ENCODE measurements at regions not wholly inside any gene's neighbourhood (a gene's known extent, or its start where the extent isn't known, plus 50 kb on each side); places are given as distances from the start of the nearest gene placed in this dataset.
"Not testable (repeated sequence)": the region's sequence is repeated elsewhere in the genome, so short reads cannot be mapped to it uniquely, and the experiment has no call there.

DNA sequence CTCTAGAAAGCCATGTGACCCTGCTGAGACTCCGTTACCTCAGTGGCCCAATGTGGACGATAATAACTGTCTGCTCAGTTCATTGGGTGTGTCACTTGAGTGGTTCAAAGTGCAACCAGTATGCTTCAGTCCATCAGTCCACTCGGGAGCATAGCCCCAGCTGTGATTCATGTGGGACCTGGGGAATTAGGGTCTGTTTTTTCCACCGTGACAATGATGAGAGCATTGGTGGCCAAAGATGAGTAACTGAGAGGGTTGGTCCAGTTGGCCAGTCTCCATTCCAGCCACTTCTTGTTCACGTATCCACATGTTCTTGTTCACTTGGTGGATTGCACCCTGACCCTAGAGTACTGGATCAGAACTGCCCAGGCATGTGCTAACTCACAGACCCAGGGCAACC is 403.6 kb downstream of the CD83 start:
- H3K4me1 ChIP-seq (ENCODE audit: control insufficient read depth in 1 of 2, insufficient read depth in 2 of 2, low read length in 2 of 2) = peaks cover 0 to 3% of the 10 kb centered on the region in 2 donors

DNA sequence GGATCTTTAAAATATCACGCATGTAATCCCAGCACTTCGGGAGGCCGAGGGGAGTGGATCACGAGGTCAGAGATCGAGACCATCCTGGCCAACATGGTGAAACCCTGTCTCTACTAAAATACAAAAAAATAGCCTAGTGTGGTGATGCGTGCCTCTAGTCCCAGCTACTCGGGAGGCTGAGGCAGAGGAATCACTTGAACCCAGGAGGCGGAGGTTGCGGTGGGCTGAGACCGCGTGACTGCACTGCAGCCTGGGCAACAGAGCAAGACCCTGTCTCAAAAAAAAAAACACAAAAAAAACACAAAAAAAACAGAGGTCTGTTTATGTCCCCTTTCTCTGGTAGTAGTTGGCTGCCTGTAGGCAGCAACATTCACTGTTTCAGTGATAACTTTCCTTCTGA is 404.3 kb downstream of the CD83 start:
- not testable (repeated sequence) for H3K9me3 ChIP-seq (ENCODE audit: control insufficient read depth in 1 of 2, low read length in 2 of 2); H3K4me1 ChIP-seq (ENCODE audit: control insufficient read depth in 1 of 2, insufficient read depth in 2 of 2, low read length in 2 of 2); H3K27me3 ChIP-seq (ENCODE audit: control insufficient read depth in 1 of 2, insufficient read depth in 2 of 2, low read length in 2 of 2); H3K27ac ChIP-seq (ENCODE audit: low read depth, low read length); H3K36me3 ChIP-seq (ENCODE audit: control insufficient read depth in 1 of 2, insufficient read depth in 2 of 2, low read length in 2 of 2); H3K4me3 ChIP-seq (ENCODE audit: low read depth in 1 of 2, low read length in 2 of 2); H3K9ac ChIP-seq (ENCODE audit: low read depth in 1 of 2, low read length in 2 of 2)

More for the DNA sequence above, 403.6 kb downstream of the CD83 start:
- no peak overlapping the region for H3K27ac ChIP-seq (ENCODE audit: low read depth, low read length)
- no peak overlapping the region for H3K4me3 ChIP-seq (ENCODE audit: low read depth in 1 of 2, low read length in 2 of 2)
- H3K36me3 ChIP-seq (ENCODE audit: control insufficient read depth in 1 of 2, insufficient read depth in 2 of 2, low read length in 2 of 2) = no peaks in the 10 kb centered on the region
- H3K9ac ChIP-seq (ENCODE audit: low read depth in 1 of 2, low read length in 2 of 2) = no peak overlapping the region
- H3K9me3 ChIP-seq (ENCODE audit: control insufficient read depth in 1 of 2, low read length in 2 of 2) = no peaks in the 10 kb centered on the region
- no peaks in the 10 kb centered on the region for H3K27me3 ChIP-seq (ENCODE audit: control insufficient read depth in 1 of 2, insufficient read depth in 2 of 2, low read length in 2 of 2)

DNA sequence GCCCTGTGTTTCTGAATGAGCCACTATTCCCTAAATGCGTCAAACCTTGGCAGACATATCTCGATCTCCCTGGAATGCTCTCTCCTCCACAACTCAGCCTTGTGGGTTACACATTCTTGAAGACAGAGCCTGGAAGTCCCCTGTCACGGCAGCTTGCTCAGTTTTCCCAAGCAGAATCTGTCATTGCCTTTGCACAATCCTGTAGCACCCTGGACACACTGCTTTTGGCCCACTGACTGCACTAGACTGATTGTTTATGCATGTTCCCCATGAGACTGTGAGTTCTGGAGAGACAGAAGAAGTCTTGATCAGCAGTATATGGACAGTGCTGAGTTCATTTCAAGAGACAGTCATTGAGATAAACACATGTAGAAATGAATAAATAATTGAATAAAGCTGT is 406.7 kb downstream of the CD83 start:
- H3K9me3 ChIP-seq (ENCODE audit: control insufficient read depth in 1 of 2, low read length in 2 of 2) = no peaks in the 10 kb centered on the region
- no peak overlapping the region for H3K9ac ChIP-seq (ENCODE audit: low read depth in 1 of 2, low read length in 2 of 2)
- no peak overlapping the region for H3K27ac ChIP-seq (ENCODE audit: low read depth, low read length)
- H3K27me3 ChIP-seq (ENCODE audit: control insufficient read depth in 1 of 2, insufficient read depth in 2 of 2, low read length in 2 of 2) = no peaks in the 10 kb centered on the region
- no peak overlapping the region for H3K4me3 ChIP-seq (ENCODE audit: low read depth in 1 of 2, low read length in 2 of 2)
- peaks cover 0 to 3% of the 10 kb centered on the region in 2 donors for H3K4me1 ChIP-seq (ENCODE audit: control insufficient read depth in 1 of 2, insufficient read depth in 2 of 2, low read length in 2 of 2)
- no peaks in the 10 kb centered on the region for H3K36me3 ChIP-seq (ENCODE audit: control insufficient read depth in 1 of 2, insufficient read depth in 2 of 2, low read length in 2 of 2)

DNA sequence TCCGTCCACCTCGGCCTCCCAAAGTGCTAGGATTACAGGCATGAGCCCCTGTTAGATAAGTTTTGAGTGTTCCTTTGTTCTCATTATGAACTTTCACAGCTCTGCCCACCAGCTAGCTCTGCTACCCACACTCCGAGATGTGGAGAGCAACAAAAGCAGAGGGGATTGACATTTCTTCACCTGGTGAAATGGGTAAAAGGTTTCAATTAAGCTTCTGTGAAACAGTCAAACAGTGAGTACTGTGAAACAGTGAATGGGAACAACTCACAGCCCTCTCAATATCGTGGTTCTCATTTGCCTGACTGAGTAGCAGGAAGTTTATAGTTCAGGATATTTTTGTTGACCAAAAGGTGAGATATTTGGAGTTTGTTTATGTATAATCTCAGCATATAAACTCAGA is 412.8 kb downstream of the CD83 start:
- Histone ChIP-seq H3K9me3 (ENCODE audit: control insufficient read depth in 1 of 2, low read length in 2 of 2) (no peaks in the 10 kb centered on the region), H3K4me1 (ENCODE audit: control insufficient read depth in 1 of 2, insufficient read depth in 2 of 2, low read length in 2 of 2) (peaks cover 0 to 5% of the 10 kb centered on the region in 2 donors), H3K36me3 (ENCODE audit: control insufficient read depth in 1 of 2, insufficient read depth in 2 of 2, low read length in 2 of 2) (no peaks in the 10 kb centered on the region), H3K4me3 (ENCODE audit: low read depth in 1 of 2, low read length in 2 of 2) (no peak overlapping the region), H3K9ac (ENCODE audit: low read depth in 1 of 2, low read length in 2 of 2) (no peak overlapping the region), H3K27ac (ENCODE audit: low read depth, low read length) (no peak overlapping the region), H3K27me3 (ENCODE audit: control insufficient read depth in 1 of 2, insufficient read depth in 2 of 2, low read length in 2 of 2) (no peaks in the 10 kb centered on the region)

DNA sequence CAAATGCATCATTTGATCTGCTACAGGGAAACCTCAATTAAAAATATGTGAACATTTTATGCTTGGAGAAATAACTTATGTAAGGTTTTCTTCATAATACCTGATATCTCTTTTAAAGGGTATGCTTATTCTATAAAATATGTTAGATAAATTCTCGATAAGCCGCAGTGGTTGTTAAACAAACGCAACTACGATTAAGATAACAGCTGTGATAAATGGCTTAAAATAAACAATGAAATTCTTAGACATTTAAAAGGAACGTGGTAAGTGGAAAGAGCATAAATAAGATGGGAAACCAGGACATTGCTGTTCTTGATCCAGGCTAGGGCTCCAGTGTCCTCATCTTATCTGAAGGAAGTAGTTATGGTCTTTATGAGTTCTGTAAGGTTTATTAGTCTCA is 415.9 kb downstream of the CD83 start:
- Histone ChIP-seq H3K9me3 (ENCODE audit: control insufficient read depth in 1 of 2, low read length in 2 of 2) (no peaks in the 10 kb centered on the region), H3K36me3 (ENCODE audit: control insufficient read depth in 1 of 2, insufficient read depth in 2 of 2, low read length in 2 of 2) (no peaks in the 10 kb centered on the region), H3K4me1 (ENCODE audit: control insufficient read depth in 1 of 2, insufficient read depth in 2 of 2, low read length in 2 of 2) (peaks cover 0 to 5% of the 10 kb centered on the region in 2 donors), H3K4me3 (ENCODE audit: low read depth in 1 of 2, low read length in 2 of 2) (no peak overlapping the region), H3K27ac (ENCODE audit: low read depth, low read length) (no peak overlapping the region), H3K9ac (ENCODE audit: low read depth in 1 of 2, low read length in 2 of 2) (no peak overlapping the region), H3K27me3 (ENCODE audit: control insufficient read depth in 1 of 2, insufficient read depth in 2 of 2, low read length in 2 of 2) (no peaks in the 10 kb centered on the region)

DNA sequence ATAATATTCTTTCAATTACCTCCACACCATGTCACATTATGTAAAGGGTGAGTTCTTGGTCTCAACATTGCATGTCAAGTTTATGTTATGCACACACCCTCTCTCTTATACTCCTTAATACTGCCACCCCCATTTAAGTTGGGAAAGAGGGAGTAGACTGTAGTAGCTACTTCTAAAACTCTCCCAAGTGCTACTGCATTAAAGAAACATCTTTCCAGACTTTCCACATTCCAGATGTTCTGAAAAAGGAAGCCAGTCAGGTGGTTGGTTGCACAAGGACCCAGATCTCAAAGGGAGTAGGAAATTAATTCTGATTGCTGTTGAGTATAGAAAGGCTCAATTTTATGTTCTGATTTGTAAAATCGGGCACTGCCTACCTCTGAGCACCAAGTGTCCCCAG is 419.5 kb downstream of the CD83 start:
- H3K27ac ChIP-seq (ENCODE audit: low read depth, low read length) = no peak overlapping the region
- H3K9me3 ChIP-seq (ENCODE audit: control insufficient read depth in 1 of 2, low read length in 2 of 2) = no peaks in the 10 kb centered on the region
- H3K36me3 ChIP-seq (ENCODE audit: control insufficient read depth in 1 of 2, insufficient read depth in 2 of 2, low read length in 2 of 2) = no peaks in the 10 kb centered on the region
- no peak overlapping the region for H3K9ac ChIP-seq (ENCODE audit: low read depth in 1 of 2, low read length in 2 of 2)
- peaks cover 0 to 5% of the 10 kb centered on the region in 2 donors for H3K4me1 ChIP-seq (ENCODE audit: control insufficient read depth in 1 of 2, insufficient read depth in 2 of 2, low read length in 2 of 2)
- no peaks in the 10 kb centered on the region for H3K27me3 ChIP-seq (ENCODE audit: control insufficient read depth in 1 of 2, insufficient read depth in 2 of 2, low read length in 2 of 2)
- no peak overlapping the region for H3K4me3 ChIP-seq (ENCODE audit: low read depth in 1 of 2, low read length in 2 of 2)

DNA sequence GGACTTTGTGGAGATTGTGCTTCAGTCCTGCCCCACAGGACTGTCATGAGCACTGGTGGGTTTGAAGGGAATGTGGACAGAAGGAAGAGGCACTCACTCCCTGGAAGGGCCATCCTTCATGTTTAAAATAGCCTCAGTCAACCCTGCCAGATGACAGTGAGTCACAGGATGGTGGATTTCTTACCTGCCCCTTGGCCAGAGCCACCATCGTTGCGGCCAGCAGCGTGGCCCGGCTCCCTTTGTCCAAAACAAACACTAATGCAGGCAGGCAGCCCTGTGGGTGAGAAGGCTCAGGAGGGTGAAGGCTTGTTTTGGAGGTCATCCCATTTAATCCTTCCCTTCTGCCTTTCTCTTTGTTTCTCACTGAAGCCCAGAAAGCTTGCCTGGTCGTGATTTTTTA is 422.7 kb downstream of the CD83 start:
- no peak overlapping the region for H3K27ac ChIP-seq (ENCODE audit: low read depth, low read length)
- H3K4me1 ChIP-seq (ENCODE audit: control insufficient read depth in 1 of 2, insufficient read depth in 2 of 2, low read length in 2 of 2) = no peaks in the 10 kb centered on the region
- H3K36me3 ChIP-seq (ENCODE audit: control insufficient read depth in 1 of 2, insufficient read depth in 2 of 2, low read length in 2 of 2) = no peaks in the 10 kb centered on the region
- no peak overlapping the region for H3K9ac ChIP-seq (ENCODE audit: low read depth in 1 of 2, low read length in 2 of 2)
- no peaks in the 10 kb centered on the region for H3K9me3 ChIP-seq (ENCODE audit: control insufficient read depth in 1 of 2, low read length in 2 of 2)
- no peaks in the 10 kb centered on the region for H3K27me3 ChIP-seq (ENCODE audit: control insufficient read depth in 1 of 2, insufficient read depth in 2 of 2, low read length in 2 of 2)
- no peak overlapping the region for H3K4me3 ChIP-seq (ENCODE audit: low read depth in 1 of 2, low read length in 2 of 2)

DNA sequence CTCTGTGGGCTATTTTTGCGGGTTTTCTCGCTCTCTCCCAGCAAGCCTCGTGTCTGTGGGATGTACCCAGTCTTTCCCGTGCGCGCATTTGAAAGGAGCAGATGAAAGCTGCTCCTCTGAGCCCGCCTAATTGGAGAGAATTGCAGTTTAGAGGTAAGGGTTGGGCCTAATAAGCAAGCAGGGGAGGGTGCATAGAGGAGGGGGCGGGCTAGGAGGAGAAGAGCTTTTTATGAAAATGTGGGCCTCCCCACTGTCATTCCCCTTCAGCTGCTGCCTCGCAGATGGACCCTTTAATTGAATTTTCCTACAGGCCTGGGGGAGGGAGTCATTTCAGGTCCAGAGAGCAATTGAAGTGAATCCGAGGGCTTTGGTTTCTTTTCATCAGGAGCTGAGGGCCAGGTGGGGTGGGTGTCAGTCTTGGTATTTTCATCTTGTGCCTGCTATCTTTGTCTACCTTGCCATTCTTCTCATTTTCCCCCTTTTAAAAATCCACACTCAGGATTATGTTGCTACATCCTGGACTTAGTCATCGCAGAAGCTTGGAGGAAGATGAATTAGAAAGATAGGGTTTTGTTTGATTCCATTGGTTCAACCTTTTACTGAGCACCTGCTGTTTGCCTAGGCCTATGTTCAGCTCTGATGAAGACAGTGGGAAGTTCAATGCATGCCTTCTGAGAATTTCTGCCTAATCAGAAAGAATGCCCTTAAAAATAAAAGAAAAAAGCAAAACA is 423.4 kb downstream of the CD83 start:
- no peaks in the 10 kb centered on the region for H3K9me3 ChIP-seq (ENCODE audit: control insufficient read depth in 1 of 2, low read length in 2 of 2)
- no peaks in the 10 kb centered on the region for H3K4me1 ChIP-seq (ENCODE audit: control insufficient read depth in 1 of 2, insufficient read depth in 2 of 2, low read length in 2 of 2)
- no peaks in the 10 kb centered on the region for H3K27me3 ChIP-seq (ENCODE audit: control insufficient read depth in 1 of 2, insufficient read depth in 2 of 2, low read length in 2 of 2)
- no peak overlapping the region for H3K27ac ChIP-seq (ENCODE audit: low read depth, low read length)
- H3K4me3 ChIP-seq (ENCODE audit: low read depth in 1 of 2, low read length in 2 of 2) = no peak overlapping the region
- no peak overlapping the region for H3K9ac ChIP-seq (ENCODE audit: low read depth in 1 of 2, low read length in 2 of 2)
- H3K36me3 ChIP-seq (ENCODE audit: control insufficient read depth in 1 of 2, insufficient read depth in 2 of 2, low read length in 2 of 2) = no peaks in the 10 kb centered on the region

DNA sequence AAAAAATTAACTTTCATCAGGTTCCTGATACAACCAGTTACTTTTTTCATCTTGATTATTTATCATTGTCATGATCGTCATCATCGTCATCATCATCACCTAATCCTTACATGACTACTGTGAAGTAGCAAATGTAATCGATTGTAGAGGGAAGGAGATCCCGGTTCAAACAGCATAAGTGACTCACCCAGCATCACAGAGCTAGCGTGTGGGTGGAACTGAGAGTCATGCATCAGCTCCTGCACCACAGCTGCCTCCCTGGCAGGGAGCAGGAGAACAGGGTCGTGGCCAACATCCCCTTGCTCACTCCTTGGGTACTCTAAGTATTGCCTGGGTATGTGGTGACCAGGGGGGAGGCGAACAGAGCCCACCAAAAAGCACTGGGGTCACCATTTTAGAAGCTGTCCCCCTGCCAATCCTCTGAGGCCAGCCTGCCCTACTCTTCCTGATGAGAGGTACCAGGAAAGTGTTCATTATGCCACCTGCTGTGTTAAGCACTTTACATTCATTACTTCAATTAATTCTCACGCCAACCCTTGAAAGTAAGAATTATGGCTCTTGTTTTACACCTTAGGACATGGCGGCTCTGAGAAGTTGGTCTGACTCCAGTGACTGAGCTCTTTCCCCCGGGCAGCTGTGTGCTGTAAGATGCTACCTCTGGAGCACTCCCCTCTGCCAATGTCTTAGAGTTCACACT is 425.2 kb downstream of the CD83 start:
- Histone ChIP-seq H3K9ac (ENCODE audit: low read depth in 1 of 2, low read length in 2 of 2) (no peak overlapping the region), H3K27ac (ENCODE audit: low read depth, low read length) (no peak overlapping the region), H3K36me3 (ENCODE audit: control insufficient read depth in 1 of 2, insufficient read depth in 2 of 2, low read length in 2 of 2) (no peaks in the 10 kb centered on the region), H3K4me3 (ENCODE audit: low read depth in 1 of 2, low read length in 2 of 2) (no peak overlapping the region), H3K4me1 (ENCODE audit: control insufficient read depth in 1 of 2, insufficient read depth in 2 of 2, low read length in 2 of 2) (no peaks in the 10 kb centered on the region), H3K27me3 (ENCODE audit: control insufficient read depth in 1 of 2, insufficient read depth in 2 of 2, low read length in 2 of 2) (no peaks in the 10 kb centered on the region), H3K9me3 (ENCODE audit: control insufficient read depth in 1 of 2, low read length in 2 of 2) (no peaks in the 10 kb centered on the region)

DNA sequence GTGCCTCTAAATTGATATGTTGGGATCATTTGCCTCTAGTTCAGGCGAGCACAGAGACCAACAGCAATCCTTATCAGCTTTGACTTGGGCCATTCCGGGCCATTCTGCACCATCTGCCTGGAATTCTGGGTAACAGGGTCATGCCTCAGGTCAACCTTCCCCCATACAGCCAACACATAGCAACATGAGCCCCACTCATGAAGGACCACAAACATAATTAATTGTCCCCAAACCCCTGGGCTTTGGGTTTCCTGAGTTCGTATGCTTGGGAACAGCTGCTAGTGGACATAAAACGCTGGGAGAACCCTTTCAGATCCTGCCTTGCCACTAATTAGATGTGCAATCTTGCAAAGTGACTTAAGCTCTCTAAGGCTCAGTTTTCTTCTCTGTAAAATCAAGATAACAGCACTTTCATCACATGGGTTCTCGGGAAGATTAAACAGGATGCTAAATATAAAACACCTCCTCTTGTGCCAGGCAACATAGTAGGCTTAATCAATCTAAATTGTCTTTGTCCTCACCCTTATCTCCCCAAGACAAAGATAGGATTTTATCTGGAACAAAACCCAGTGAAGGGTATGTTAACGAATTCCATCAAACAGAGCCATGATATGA is 426.5 kb downstream of the CD83 start:
- Histone ChIP-seq H3K36me3 (ENCODE audit: control insufficient read depth in 1 of 2, insufficient read depth in 2 of 2, low read length in 2 of 2) (no peaks in the 10 kb centered on the region), H3K27me3 (ENCODE audit: control insufficient read depth in 1 of 2, insufficient read depth in 2 of 2, low read length in 2 of 2) (no peaks in the 10 kb centered on the region), H3K27ac (ENCODE audit: low read depth, low read length) (no peak overlapping the region), H3K9ac (ENCODE audit: low read depth in 1 of 2, low read length in 2 of 2) (no peak overlapping the region), H3K4me1 (ENCODE audit: control insufficient read depth in 1 of 2, insufficient read depth in 2 of 2, low read length in 2 of 2) (peaks cover 0 to 6% of the 10 kb centered on the region in 2 donors), H3K9me3 (ENCODE audit: control insufficient read depth in 1 of 2, low read length in 2 of 2) (no peaks in the 10 kb centered on the region), H3K4me3 (ENCODE audit: low read depth in 1 of 2, low read length in 2 of 2) (no peak overlapping the region)
